Fibroblast of lung (primary cell): ENCODE measurements at regions not wholly inside any gene's neighbourhood (a gene's known extent, or its start where the extent isn't known, plus 50 kb on each side); places are given as distances from the start of the nearest gene placed in this dataset.

ENCODE experiments used
- DNase-seq, 2 donors: peaks; one replicate each; pipeline versions ENCODE4 v3.0.0 to v3.0.0-alpha.2; 2010; ENCODE audit warnings: low read depth in 2 of 2
- H2AFZ ChIP-seq: 2 replicates; pipeline ENCODE4 v1.5.1; 2012; ENCODE audit warnings: low read length, control low read depth, inconsistent platforms
- H3K27ac ChIP-seq: 2 replicates; pipeline ENCODE4 v1.5.1; 2011; ENCODE audit warnings: low read length, control low read depth; ENCODE audit not compliant: insufficient read depth
- H3K27me3 ChIP-seq: 2 replicates; pipeline ENCODE4 v1.5.1; 2011; ENCODE audit warnings: mild to moderate bottlenecking, low read length; ENCODE audit not compliant: control insufficient read depth, insufficient read depth
- H3K36me3 ChIP-seq: 2 replicates; pipeline ENCODE4 v1.5.1; 2011; ENCODE audit warnings: low read length; ENCODE audit not compliant: control insufficient read depth, insufficient read depth
- H3K4me1 ChIP-seq: 2 replicates; pipeline ENCODE4 v1.5.1; 2011; ENCODE audit warnings: low read length; ENCODE audit not compliant: control insufficient read depth, insufficient read depth; ENCODE audit errors: extremely low read depth
- H3K4me2 ChIP-seq: 2 replicates; pipeline ENCODE4 v1.5.1; 2011; ENCODE audit warnings: low read length, control low read depth; ENCODE audit not compliant: insufficient read depth; ENCODE audit errors: extremely low read depth
- H3K4me3 ChIP-seq, 4 experiments: fragments of 200-600 bp in 1 of 4; sonication (generic) in 1 of 4; replicated peaks in 1 of 4; 2 replicates each; pipeline ENCODE4 v1.5.1; 2011 to 2016; ENCODE audit warnings: low read length in 4 of 4, low read depth in 3 of 4, mild to moderate bottlenecking in 3 of 4, control low read depth in 2 of 4, inconsistent platforms in 1 of 4, mixed read lengths in 1 of 4; ENCODE audit not compliant: insufficient read depth in 1 of 4; ENCODE audit errors: control extremely low read depth in 1 of 4
- H3K79me2 ChIP-seq: 2 replicates; pipeline ENCODE4 v1.5.1; 2012; ENCODE audit warnings: mild to moderate bottlenecking, low read length, inconsistent platforms; ENCODE audit not compliant: control insufficient read depth, insufficient read depth
- H3K9ac ChIP-seq: 2 replicates; pipeline ENCODE4 v1.5.1; 2011; ENCODE audit warnings: mild to moderate bottlenecking, low read length, control low read depth; ENCODE audit not compliant: insufficient read depth
- H3K9me3 ChIP-seq: 2 replicates; pipeline ENCODE4 v1.5.1; 2012; ENCODE audit warnings: low read depth, low read length; ENCODE audit not compliant: control insufficient read depth, insufficient read depth
- H4K20me1 ChIP-seq: 2 replicates; pipeline ENCODE4 v1.5.1; 2011; ENCODE audit warnings: low read length; ENCODE audit not compliant: control insufficient read depth, insufficient read depth; ENCODE audit errors: extremely low read depth
- EZH2 ChIP-seq: IDR thresholded peaks from 2 replicates; pipeline ENCODE4 v1.5.1; 2012; ENCODE audit warnings: low read length, control low read depth, mild to moderate bottlenecking; ENCODE audit errors: missing control alignments
- TF ChIP-seq, protein P1 (sequence below), 2 donors: IDR thresholded peaks in 1 of 2; conservative IDR thresholded peaks in 1 of 2; 1 replicate in 1 of 2; 2 replicates in 1 of 2; pipeline ENCODE4 v1.5.1; 2011 to 2012; ENCODE audit warnings: low read length in 2 of 2, control low read depth in 1 of 2, inconsistent platforms in 1 of 2, low read depth in 1 of 2, mild to moderate bottlenecking in 1 of 2

DNA sequence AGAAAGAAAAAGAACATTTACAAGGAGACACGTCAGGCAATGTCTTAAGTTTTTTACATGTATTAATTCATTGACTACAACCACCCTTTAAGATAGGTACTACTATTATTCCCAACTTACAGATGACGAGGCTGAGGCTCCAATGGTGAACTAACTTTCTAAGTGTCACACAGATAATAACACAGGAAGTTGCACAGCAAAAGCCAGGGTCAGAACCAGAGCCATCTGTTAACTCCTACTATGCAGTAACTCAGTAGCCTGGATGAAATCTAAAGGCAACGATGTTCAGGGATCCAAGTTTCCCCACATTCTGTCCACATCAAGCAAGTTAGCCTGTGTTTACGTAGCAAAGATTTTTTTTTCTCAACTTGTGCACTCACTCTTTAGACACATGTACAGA lies 371.7 kb downstream of the PTPRC start:
- Histone ChIP-seq H4K20me1 (no peaks in the 10 kb centered on the region), H3K4me2 (no peak overlapping the region), H2AFZ (peak overlapping the region; percentile 21), H3K4me3 (no peak overlapping the region), H3K27me3 (no peaks in the 10 kb centered on the region), H3K27ac (no peak overlapping the region), H3K79me2 (no peaks in the 10 kb centered on the region), H3K9ac (no peak overlapping the region), H3K4me1 (no peaks in the 10 kb centered on the region), H3K9me3 (no peaks in the 10 kb centered on the region), H3K36me3 (no peaks in the 10 kb centered on the region)
- TF ChIP-seq, protein P1, sequence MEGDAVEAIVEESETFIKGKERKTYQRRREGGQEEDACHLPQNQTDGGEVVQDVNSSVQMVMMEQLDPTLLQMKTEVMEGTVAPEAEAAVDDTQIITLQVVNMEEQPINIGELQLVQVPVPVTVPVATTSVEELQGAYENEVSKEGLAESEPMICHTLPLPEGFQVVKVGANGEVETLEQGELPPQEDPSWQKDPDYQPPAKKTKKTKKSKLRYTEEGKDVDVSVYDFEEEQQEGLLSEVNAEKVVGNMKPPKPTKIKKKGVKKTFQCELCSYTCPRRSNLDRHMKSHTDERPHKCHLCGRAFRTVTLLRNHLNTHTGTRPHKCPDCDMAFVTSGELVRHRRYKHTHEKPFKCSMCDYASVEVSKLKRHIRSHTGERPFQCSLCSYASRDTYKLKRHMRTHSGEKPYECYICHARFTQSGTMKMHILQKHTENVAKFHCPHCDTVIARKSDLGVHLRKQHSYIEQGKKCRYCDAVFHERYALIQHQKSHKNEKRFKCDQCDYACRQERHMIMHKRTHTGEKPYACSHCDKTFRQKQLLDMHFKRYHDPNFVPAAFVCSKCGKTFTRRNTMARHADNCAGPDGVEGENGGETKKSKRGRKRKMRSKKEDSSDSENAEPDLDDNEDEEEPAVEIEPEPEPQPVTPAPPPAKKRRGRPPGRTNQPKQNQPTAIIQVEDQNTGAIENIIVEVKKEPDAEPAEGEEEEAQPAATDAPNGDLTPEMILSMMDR (conservative IDR thresholded peaks at IDR 0.05 in 1 of 2, IDR thresholded peaks at IDR 0.05 in 1 of 2; ENCODE audit: low read depth in 1 of 2, low read length in 2 of 2): no peak
- no peak for TF ChIP-seq EZH2
- DNase-seq: no peak

DNA sequence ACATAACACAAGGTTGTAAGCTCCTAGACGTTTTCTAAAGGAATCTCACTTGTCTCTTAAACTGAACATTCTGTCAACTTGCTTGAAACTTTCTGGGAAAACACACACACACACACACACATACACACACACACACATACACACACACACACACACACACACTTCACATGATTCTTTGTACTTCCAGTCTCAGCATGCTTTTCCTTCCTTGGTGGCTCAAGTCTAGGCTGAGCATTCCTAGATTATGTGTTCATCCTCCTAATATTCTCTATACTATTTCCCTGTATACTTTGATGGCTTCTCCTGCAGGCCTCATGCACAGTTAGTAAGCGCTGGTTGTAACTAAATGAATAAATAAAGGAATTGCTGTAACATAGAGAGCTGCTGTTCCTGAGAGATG lies 372.1 kb downstream of the PTPRC start:
- H4K20me1 ChIP-seq: no peaks in the 10 kb centered on the region
- H3K9me3 ChIP-seq: no peaks in the 10 kb centered on the region
- no peaks in the 10 kb centered on the region for H3K4me1 ChIP-seq
- DNase-seq: peak in 1 of 2 donors; percentile 34
- H3K4me3 ChIP-seq: no peak overlapping the region
- H2AFZ ChIP-seq: peak overlapping the region; percentile 21
- no peak overlapping the region for H3K4me2 ChIP-seq
- H3K27ac ChIP-seq: no peak overlapping the region
- H3K9ac ChIP-seq: no peak overlapping the region
- no peaks in the 10 kb centered on the region for H3K27me3 ChIP-seq
- H3K36me3 ChIP-seq: no peaks in the 10 kb centered on the region
- TF ChIP-seq EZH2: no peak
- H3K79me2 ChIP-seq: no peaks in the 10 kb centered on the region

DNA sequence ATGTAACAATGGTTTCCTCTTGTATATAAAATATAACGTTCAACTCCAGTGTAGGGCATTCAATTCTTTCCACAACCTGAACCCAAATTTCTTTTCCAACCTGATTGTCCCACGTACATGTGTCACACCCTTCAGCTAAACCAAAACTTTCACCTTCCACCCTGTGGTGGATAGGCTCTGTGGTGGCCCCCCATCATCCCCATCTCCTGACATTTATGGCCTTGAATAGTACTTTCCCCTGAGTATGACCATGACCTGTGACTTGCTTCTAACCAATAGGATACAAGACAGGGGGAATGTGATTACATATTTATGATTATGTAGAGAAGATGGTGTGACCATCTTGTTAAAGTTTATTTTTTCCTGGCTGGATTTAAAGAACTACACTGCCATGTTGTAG lies 377.0 kb downstream of the PTPRC start:
- no peaks in the 10 kb centered on the region for H3K36me3 ChIP-seq
- no peaks in the 10 kb centered on the region for H3K4me1 ChIP-seq
- H4K20me1 ChIP-seq: no peaks in the 10 kb centered on the region
- no peak overlapping the region for H3K4me2 ChIP-seq
- no peaks in the 10 kb centered on the region for H3K9me3 ChIP-seq
- no peak overlapping the region for H2AFZ ChIP-seq
- no peak overlapping the region for H3K4me3 ChIP-seq
- H3K27ac ChIP-seq: no peak overlapping the region
- H3K9ac ChIP-seq: no peak overlapping the region
- DNase-seq: no peak
- H3K79me2 ChIP-seq: no peaks in the 10 kb centered on the region
- H3K27me3 ChIP-seq: no peaks in the 10 kb centered on the region
- TF ChIP-seq EZH2: no peak
- TF ChIP-seq, protein P1 (conservative IDR thresholded peaks at IDR 0.05 in 1 of 2, IDR thresholded peaks at IDR 0.05 in 1 of 2; ENCODE audit: low read depth in 1 of 2, low read length in 2 of 2): no peak
